A673 (cell line): ENCODE measurements at regions not wholly inside any gene's neighbourhood (a gene's known extent, or its start where the extent isn't known, plus 50 kb on each side); places are given as distances from the start of the nearest gene placed in this dataset.
"Not testable (repeated sequence)": the region's sequence is repeated elsewhere in the genome, so short reads cannot be mapped to it uniquely, and the experiment has no call there.

Experiments
- EZH2 ChIP-seq: fragments of 200-600 bp; sonication (generic); IDR thresholded peaks from 2 replicates; pipeline ENCODE4 v1.6.1; 2017; ENCODE audit warnings: borderline replicate concordance, low read depth, mild to moderate bottlenecking, mixed read lengths, antibody characterized with exemption, low read length; ENCODE audit not compliant: poor library complexity, severe bottlenecking
- TF ChIP-seq, protein P1 (sequence below): fragments of 300-800, 200-600 bp; sonication (generic); conservative IDR thresholded peaks from 2 replicates; pipeline ENCODE4 v1.5.1; 2017; ENCODE audit warnings: low read depth, mild to moderate bottlenecking, antibody characterized with exemption, low read length, moderate library complexity, mixed read lengths

DNA sequence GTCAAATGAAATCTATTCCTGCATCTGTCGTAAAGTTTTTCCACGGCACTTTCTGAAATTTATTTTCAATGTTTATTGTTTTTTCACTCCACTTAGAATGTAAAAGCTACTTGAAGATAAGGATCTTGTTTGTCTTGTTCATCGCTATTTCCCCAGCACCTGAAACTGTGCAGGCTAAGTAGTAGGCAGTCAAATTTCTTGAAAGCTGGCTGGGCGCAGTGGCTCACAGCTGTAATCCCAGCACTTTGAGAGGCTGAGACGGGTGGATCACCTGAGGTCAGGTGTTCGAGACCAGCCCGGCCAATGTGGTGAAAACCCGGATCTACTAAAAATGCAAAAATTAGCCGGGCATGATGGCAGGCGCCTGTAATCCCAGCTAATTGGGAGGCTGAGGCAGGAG is 111.0 kb downstream of the POTEC start:
- TF ChIP-seq, protein P1, sequence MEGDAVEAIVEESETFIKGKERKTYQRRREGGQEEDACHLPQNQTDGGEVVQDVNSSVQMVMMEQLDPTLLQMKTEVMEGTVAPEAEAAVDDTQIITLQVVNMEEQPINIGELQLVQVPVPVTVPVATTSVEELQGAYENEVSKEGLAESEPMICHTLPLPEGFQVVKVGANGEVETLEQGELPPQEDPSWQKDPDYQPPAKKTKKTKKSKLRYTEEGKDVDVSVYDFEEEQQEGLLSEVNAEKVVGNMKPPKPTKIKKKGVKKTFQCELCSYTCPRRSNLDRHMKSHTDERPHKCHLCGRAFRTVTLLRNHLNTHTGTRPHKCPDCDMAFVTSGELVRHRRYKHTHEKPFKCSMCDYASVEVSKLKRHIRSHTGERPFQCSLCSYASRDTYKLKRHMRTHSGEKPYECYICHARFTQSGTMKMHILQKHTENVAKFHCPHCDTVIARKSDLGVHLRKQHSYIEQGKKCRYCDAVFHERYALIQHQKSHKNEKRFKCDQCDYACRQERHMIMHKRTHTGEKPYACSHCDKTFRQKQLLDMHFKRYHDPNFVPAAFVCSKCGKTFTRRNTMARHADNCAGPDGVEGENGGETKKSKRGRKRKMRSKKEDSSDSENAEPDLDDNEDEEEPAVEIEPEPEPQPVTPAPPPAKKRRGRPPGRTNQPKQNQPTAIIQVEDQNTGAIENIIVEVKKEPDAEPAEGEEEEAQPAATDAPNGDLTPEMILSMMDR, result not testable (repeated sequence)
- not testable (repeated sequence) for TF ChIP-seq EZH2
